ENCODE measurements at regions not wholly inside any gene's neighbourhood (a gene's known extent, or its start where the extent isn't known, plus 50 kb on each side); places are given as distances from the start of the nearest gene placed in this dataset.

- H3K27me3 ChIP-seq = no peaks in the 10 kb centered on the region
- H3K9me3 ChIP-seq = no peaks in the 10 kb centered on the region
- intact Hi-C loops (cut with DNase I) = no loop called here
- no peak for DNase-seq
- no peak overlapping the region for H3K27ac ChIP-seq
- H3K4me3 ChIP-seq = no peak overlapping the region
- WGBS, 2 donors = 2 to 16% methylated on average over 1 of the region's 1 CpG
- no peaks in the 10 kb centered on the region for H3K36me3 ChIP-seq
- TF ChIP-seq CTCF (IDR thresholded peaks at IDR 0.05) (no peak), POLR2A (IDR thresholded peaks at IDR 0.05) (no peak), POLR2AphosphoS5 (IDR thresholded peaks at IDR 0.05) (no peak), EP300 (IDR thresholded peaks at IDR 0.05) (no peak)
- peaks cover 0 to 10% (median 4%) of the 10 kb centered on the region in 4 donors for H3K4me1 ChIP-seq
Observed at GRCh38 chr20:22447447-22447778, 137.0 kb downstream of the FOXA2 start.

- no peaks in the 10 kb centered on the region for H3K9me3 ChIP-seq
- no peaks in the 10 kb centered on the region for H3K27me3 ChIP-seq
- H3K4me1 ChIP-seq = peaks cover 0 to 10% (median 4%) of the 10 kb centered on the region in 4 donors
- H3K4me3 ChIP-seq = no peak overlapping the region
- TF ChIP-seq CTCF (IDR thresholded peaks at IDR 0.05) (no peak), POLR2AphosphoS5 (IDR thresholded peaks at IDR 0.05) (no peak), POLR2A (IDR thresholded peaks at IDR 0.05) (no peak), EP300 (IDR thresholded peaks at IDR 0.05) (no peak)
- no peak for DNase-seq
- H3K27ac ChIP-seq = no peak overlapping the region
- no peaks in the 10 kb centered on the region for H3K36me3 ChIP-seq
- intact Hi-C loops (cut with DNase I) = no loop called here
- 75 to 86% methylated on average over 5 of the region's 5 CpGs for WGBS, 2 donors
Observed at GRCh38 chr20:22446613-22447446, 137.5 kb downstream of the FOXA2 start.

- DNase-seq = no peak
Observed at GRCh38 chr20:22442318-22442717, 142.1 kb downstream of the FOXA2 start.

GRCh38 chr20:22438926-22439325 lies 145.4 kb downstream of the FOXA2 start:
- Histone ChIP-seq H3K4me1 (no peaks in the 10 kb centered on the region), H3K4me3 (no peak overlapping the region), H3K27ac (no peak overlapping the region), H3K36me3 (no peaks in the 10 kb centered on the region), H3K27me3 (no peaks in the 10 kb centered on the region), H3K9me3 (no peaks in the 10 kb centered on the region)
- intact Hi-C loops (cut with DNase I) = no loop called here
- DNase-seq = no peak
- TF ChIP-seq EP300 (IDR thresholded peaks at IDR 0.05) (no peak), CTCF (IDR thresholded peaks at IDR 0.05) (no peak), POLR2A (IDR thresholded peaks at IDR 0.05) (no peak), POLR2AphosphoS5 (IDR thresholded peaks at IDR 0.05) (no peak)
- 87 to 88% methylated on average over 4 of the region's 4 CpGs for WGBS, 2 donors

More at GRCh38 chr20:22442318-22442717, 142.1 kb downstream of the FOXA2 start:
- Histone ChIP-seq H3K27me3 (no peaks in the 10 kb centered on the region), H3K36me3 (no peaks in the 10 kb centered on the region), H3K4me1 (no peaks in the 10 kb centered on the region), H3K9me3 (no peaks in the 10 kb centered on the region), H3K27ac (no peak overlapping the region), H3K4me3 (no peak overlapping the region)
- TF ChIP-seq POLR2A (IDR thresholded peaks at IDR 0.05) (no peak), CTCF (IDR thresholded peaks at IDR 0.05) (no peak), EP300 (IDR thresholded peaks at IDR 0.05) (no peak), POLR2AphosphoS5 (IDR thresholded peaks at IDR 0.05) (no peak)
- 87 to 97% methylated on average over 7 of the region's 7 CpGs for WGBS, 2 donors
- intact Hi-C loops (cut with DNase I) = no loop called here

GRCh38 chr20:22438346-22438745 lies 146.0 kb downstream of the FOXA2 start:
- H3K27ac ChIP-seq = no peak overlapping the region
- intact Hi-C loops (cut with DNase I) = no loop called here
- no peaks in the 10 kb centered on the region for H3K9me3 ChIP-seq
- TF ChIP-seq POLR2AphosphoS5 (IDR thresholded peaks at IDR 0.05) = no peak
- no peak for TF ChIP-seq EP300 (IDR thresholded peaks at IDR 0.05)
- no peak for TF ChIP-seq CTCF (IDR thresholded peaks at IDR 0.05)
- no peak for TF ChIP-seq POLR2A (IDR thresholded peaks at IDR 0.05)
- no peaks in the 10 kb centered on the region for H3K36me3 ChIP-seq
- H3K4me1 ChIP-seq = no peaks in the 10 kb centered on the region
- DNase-seq = no peak
- 56 to 78% methylated on average over 6 of the region's 6 CpGs for WGBS, 2 donors
- H3K4me3 ChIP-seq = no peak overlapping the region
- no peaks in the 10 kb centered on the region for H3K27me3 ChIP-seq

Data from sigmoid colon (tissue), 6 donors.